ENCODE measurements at regions not wholly inside any gene's neighbourhood (a gene's known extent, or its start where the extent isn't known, plus 50 kb on each side); places are given as distances from the start of the nearest gene placed in this dataset.

DNA sequence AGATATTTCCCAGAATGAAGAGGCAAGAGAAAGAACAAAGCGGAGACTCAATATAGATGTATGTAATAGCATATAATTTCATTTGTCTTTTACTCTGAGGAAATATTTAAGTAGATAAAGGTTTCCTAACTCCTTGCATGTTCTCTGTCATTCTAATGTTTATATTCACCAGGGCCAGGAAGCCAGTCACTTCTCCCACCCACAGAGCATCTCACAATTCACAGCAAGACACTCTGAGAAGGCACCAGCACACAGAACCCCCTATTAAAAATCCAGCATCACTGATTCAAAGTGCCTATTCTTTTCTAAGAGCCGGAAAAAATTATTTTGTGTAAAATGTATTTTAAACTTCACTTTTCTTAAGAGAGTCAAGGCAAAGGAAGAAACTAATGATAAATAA is 927.1 kb downstream of the C4orf33 start:
- no peaks in the 10 kb centered on the region for H3K79me2 ChIP-seq (ENCODE audit: control insufficient read depth, insufficient read depth, low read length)
- no peaks in the 10 kb centered on the region for H3K4me1 ChIP-seq (ENCODE audit: control insufficient read depth, insufficient read depth, low read length)
- ChIA-PET CTCF (no interaction called here), RAD21 (ENCODE audit: unreplicated experiment) (no interaction called here), SMC1A (ENCODE audit: uncharacterized antibody, unreplicated experiment) (no interaction called here), POLR2A (no interaction called here)
- no peaks in the 10 kb centered on the region for H4K20me1 ChIP-seq (ENCODE audit: control insufficient read depth, insufficient read depth)
- in situ Hi-C loops (cut with MboI) = no loop called here
- H3K4me2 ChIP-seq (ENCODE audit: control insufficient read depth, insufficient read depth) = no peak overlapping the region
- no peaks in the 10 kb centered on the region for H3K27me3 ChIP-seq (replicated peaks in 1 of 2; ENCODE audit: control insufficient read depth in 2 of 2, insufficient read depth in 2 of 2, low read length in 1 of 2)
- TF ChIP-seq, protein P1, sequence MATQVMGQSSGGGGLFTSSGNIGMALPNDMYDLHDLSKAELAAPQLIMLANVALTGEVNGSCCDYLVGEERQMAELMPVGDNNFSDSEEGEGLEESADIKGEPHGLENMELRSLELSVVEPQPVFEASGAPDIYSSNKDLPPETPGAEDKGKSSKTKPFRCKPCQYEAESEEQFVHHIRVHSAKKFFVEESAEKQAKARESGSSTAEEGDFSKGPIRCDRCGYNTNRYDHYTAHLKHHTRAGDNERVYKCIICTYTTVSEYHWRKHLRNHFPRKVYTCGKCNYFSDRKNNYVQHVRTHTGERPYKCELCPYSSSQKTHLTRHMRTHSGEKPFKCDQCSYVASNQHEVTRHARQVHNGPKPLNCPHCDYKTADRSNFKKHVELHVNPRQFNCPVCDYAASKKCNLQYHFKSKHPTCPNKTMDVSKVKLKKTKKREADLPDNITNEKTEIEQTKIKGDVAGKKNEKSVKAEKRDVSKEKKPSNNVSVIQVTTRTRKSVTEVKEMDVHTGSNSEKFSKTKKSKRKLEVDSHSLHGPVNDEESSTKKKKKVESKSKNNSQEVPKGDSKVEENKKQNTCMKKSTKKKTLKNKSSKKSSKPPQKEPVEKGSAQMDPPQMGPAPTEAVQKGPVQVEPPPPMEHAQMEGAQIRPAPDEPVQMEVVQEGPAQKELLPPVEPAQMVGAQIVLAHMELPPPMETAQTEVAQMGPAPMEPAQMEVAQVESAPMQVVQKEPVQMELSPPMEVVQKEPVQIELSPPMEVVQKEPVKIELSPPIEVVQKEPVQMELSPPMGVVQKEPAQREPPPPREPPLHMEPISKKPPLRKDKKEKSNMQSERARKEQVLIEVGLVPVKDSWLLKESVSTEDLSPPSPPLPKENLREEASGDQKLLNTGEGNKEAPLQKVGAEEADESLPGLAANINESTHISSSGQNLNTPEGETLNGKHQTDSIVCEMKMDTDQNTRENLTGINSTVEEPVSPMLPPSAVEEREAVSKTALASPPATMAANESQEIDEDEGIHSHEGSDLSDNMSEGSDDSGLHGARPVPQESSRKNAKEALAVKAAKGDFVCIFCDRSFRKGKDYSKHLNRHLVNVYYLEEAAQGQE (IDR thresholded peaks at IDR 0.05; ENCODE audit: low read depth, low read length) = no peak
- TF ChIP-seq SUPT20H (IDR thresholded peaks at IDR 0.05; ENCODE audit: borderline replicate concordance, control insufficient read depth, low read depth, low read length) (no peak), EP300 (IDR thresholded peaks at IDR 0.05; ENCODE audit: borderline replicate concordance in 1 of 2, control insufficient read depth in 1 of 2, low read depth in 2 of 2, low read length in 2 of 2) (no peak), PML (IDR thresholded peaks at IDR 0.05; ENCODE audit: low read length) (no peak), DPF2 (IDR thresholded peaks at IDR 0.05) (no peak), BHLHE40 (IDR thresholded peaks at IDR 0.05; ENCODE audit: borderline replicate concordance in 1 of 2, low read depth in 2 of 2, low read length in 1 of 2) (no peak), CBX5 (IDR thresholded peaks at IDR 0.05; ENCODE audit: low read depth) (no peak), RCOR1 (conservative IDR thresholded peaks at IDR 0.05; ENCODE audit: low read depth, low read length) (no peak), TCF3 (IDR thresholded peaks at IDR 0.05; ENCODE audit: borderline replicate concordance, insufficient read depth, low read depth, low read length) (no peak), NFYB (IDR thresholded peaks at IDR 0.05; ENCODE audit: insufficient read depth, low read depth, low read length) (no peak), ASH2L (IDR thresholded peaks at IDR 0.05; ENCODE audit: borderline replicate concordance, low read depth) (no peak), POLR2AphosphoS2 (IDR thresholded peaks at IDR 0.05; ENCODE audit: low read depth, low read length) (no peak)
- TF ChIP-seq, protein P2, sequence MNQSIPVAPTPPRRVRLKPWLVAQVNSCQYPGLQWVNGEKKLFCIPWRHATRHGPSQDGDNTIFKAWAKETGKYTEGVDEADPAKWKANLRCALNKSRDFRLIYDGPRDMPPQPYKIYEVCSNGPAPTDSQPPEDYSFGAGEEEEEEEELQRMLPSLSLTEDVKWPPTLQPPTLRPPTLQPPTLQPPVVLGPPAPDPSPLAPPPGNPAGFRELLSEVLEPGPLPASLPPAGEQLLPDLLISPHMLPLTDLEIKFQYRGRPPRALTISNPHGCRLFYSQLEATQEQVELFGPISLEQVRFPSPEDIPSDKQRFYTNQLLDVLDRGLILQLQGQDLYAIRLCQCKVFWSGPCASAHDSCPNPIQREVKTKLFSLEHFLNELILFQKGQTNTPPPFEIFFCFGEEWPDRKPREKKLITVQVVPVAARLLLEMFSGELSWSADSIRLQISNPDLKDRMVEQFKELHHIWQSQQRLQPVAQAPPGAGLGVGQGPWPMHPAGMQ (IDR thresholded peaks at IDR 0.05; ENCODE audit: borderline replicate concordance) = no peak
- TF ChIP-seq, protein P3, sequence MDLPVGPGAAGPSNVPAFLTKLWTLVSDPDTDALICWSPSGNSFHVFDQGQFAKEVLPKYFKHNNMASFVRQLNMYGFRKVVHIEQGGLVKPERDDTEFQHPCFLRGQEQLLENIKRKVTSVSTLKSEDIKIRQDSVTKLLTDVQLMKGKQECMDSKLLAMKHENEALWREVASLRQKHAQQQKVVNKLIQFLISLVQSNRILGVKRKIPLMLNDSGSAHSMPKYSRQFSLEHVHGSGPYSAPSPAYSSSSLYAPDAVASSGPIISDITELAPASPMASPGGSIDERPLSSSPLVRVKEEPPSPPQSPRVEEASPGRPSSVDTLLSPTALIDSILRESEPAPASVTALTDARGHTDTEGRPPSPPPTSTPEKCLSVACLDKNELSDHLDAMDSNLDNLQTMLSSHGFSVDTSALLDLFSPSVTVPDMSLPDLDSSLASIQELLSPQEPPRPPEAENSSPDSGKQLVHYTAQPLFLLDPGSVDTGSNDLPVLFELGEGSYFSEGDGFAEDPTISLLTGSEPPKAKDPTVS (IDR thresholded peaks at IDR 0.05; ENCODE audit: low read depth, low read length) = no peak
- BruUV-seq (replicated peaks) = no TSS peak
- no peak for ATAC-seq
- H3K36me3 ChIP-seq (ENCODE audit: control insufficient read depth in 2 of 2, insufficient read depth in 2 of 2, low read length in 1 of 2) = no peaks in the 10 kb centered on the region
- intact Hi-C loops (cut with micrococcal nuclease; ENCODE audit: unreplicated experiment) = no loop called here
- no peaks in the 10 kb centered on the region for H3K9me3 ChIP-seq (replicated peaks; ENCODE audit: control insufficient read depth, insufficient read depth, low read length)
- FAIRE-seq = no peak
- 60% methylated on average over 2 of the region's 2 CpGs for WGBS (ENCODE audit: insufficient coverage, insufficient replicate concordance, low lambda C conversion rate, missing lambda C conversion rate)
- no peak overlapping the region for H3K4me3 ChIP-seq
- DNase-seq (ENCODE audit: low read depth, low spot score) = no peak
- H2AFZ ChIP-seq (ENCODE audit: control insufficient read depth, low read depth, low read length) = no peak overlapping the region
- H3K27ac ChIP-seq (ENCODE audit: control insufficient read depth, insufficient read depth) = no peak overlapping the region
- no peak overlapping the region for H3K9ac ChIP-seq (ENCODE audit: control insufficient read depth, insufficient read depth, low read length)

Measured in GM12878 (cell line).